Caco-2 (cell line): ENCODE measurements at regions not wholly inside any gene's neighbourhood (a gene's known extent, or its start where the extent isn't known, plus 50 kb on each side); places are given as distances from the start of the nearest gene placed in this dataset.

Experiments
- BruUV-seq: library from RNA; stranded (reverse); fragments of 400-500 nt; replicated peaks from 2 replicates; lab custom pipeline; 2021; lab: Mats Ljungman, UMichigan
- CTCF ChIA-PET: fragments of 300-600 bp; sonication (Branson Sonifier 250); formaldehyde crosslinking; loops from one replicate; lab custom pipeline; 2022; ENCODE audit warnings: antibody characterized with exemption; lab: Charles Lee
- POLR2A ChIA-PET: fragments of 300-600 bp; sonication (Branson Sonifier 250); formaldehyde crosslinking; loops from one replicate; lab custom pipeline; 2022; ENCODE audit warnings: antibody characterized with exemption; lab: Charles Lee
- DNase-seq, 2 experiments: peaks; one replicate each; pipeline versions ENCODE4 v3.0.0 to v3.0.0-alpha.2; 2020 to 2022
- H3K27me3 ChIP-seq: replicated peaks from 2 replicates; pipeline ENCODE4 v1.6.0; 2011; ENCODE audit warnings: low read length; ENCODE audit not compliant: control insufficient read depth, insufficient read depth
- H3K36me3 ChIP-seq: 2 replicates; pipeline ENCODE4 v1.5.1; 2011; ENCODE audit warnings: low read length; ENCODE audit not compliant: control insufficient read depth, insufficient read depth
- H3K4me1 ChIP-seq: fragments of 250-450 bp; sonication (Bioruptor Pico); 2 replicates; pipeline ENCODE4 v1.5.1; 2020; ENCODE audit warnings: mild to moderate bottlenecking
- H3K4me3 ChIP-seq: 2 replicates; pipeline ENCODE4 v1.5.1; 2011; ENCODE audit warnings: low read depth, mild to moderate bottlenecking, control low read depth, low read length
- H3K9me3 ChIP-seq: fragments of 250-450 bp; sonication (Bioruptor Pico); 2 replicates; pipeline ENCODE4 v1.5.1; 2020; ENCODE audit warnings: mild to moderate bottlenecking, moderate library complexity
- H3K27ac Mint-ChIP-seq: one replicate; pipeline ENCODE4 v1.8.0; 2022; ENCODE audit warnings: mixed read lengths; ENCODE audit not compliant: unreplicated experiment
- H3K27me3 Mint-ChIP-seq: one replicate; pipeline ENCODE4 v1.8.0; 2022; ENCODE audit warnings: mixed read lengths; ENCODE audit not compliant: insufficient read depth, unreplicated experiment
- H3K36me3 Mint-ChIP-seq: one replicate; pipeline ENCODE4 v1.8.0; 2022; ENCODE audit warnings: mild to moderate bottlenecking, mixed read lengths; ENCODE audit not compliant: insufficient read depth, unreplicated experiment
- H3K4me1 Mint-ChIP-seq: one replicate; pipeline ENCODE4 v1.8.0; 2022; ENCODE audit warnings: low read depth, mixed read lengths; ENCODE audit not compliant: unreplicated experiment
- H3K4me3 Mint-ChIP-seq: one replicate; pipeline ENCODE4 v1.8.0; 2022; ENCODE audit warnings: mild to moderate bottlenecking, moderate library complexity, mixed read lengths; ENCODE audit not compliant: unreplicated experiment
- H3K9me3 Mint-ChIP-seq: one replicate; pipeline ENCODE4 v1.8.0; 2022; ENCODE audit warnings: mixed read lengths; ENCODE audit not compliant: unreplicated experiment
- CTCF ChIP-seq, 2 experiments: fragments of 200-600 bp in 1 of 2; IDR thresholded peaks; 1 replicate in 1 of 2; 2 replicates in 1 of 2; pipeline versions ENCODE4 v1.5.1 to v1.8.0; 2011 to 2022; ENCODE audit warnings: antibody characterized with exemption in 1 of 2, control low read depth in 1 of 2, inconsistent platforms in 1 of 2, low read depth in 1 of 2, low read length in 1 of 2, mild to moderate bottlenecking in 1 of 2, moderate library complexity in 1 of 2; ENCODE audit not compliant: insufficient read depth in 1 of 2, severe bottlenecking in 1 of 2, unreplicated experiment in 1 of 2
- intact Hi-C: fragments of 100-400 bp; cut with micrococcal nuclease; formaldehyde crosslinking; loops from one replicate; pipeline ENCODE4 v1.10.0; 2022; ENCODE audit not compliant: unreplicated experiment

- ChIA-PET POLR2A (no interaction called here), CTCF (no interaction called here)
- H3K4me1 Mint-ChIP-seq = no peaks in the 10 kb centered on the region
- Histone ChIP-seq H3K27me3 (no peaks in the 10 kb centered on the region), H3K4me1 (no peaks in the 10 kb centered on the region), H3K4me3 (no peak overlapping the region), H3K9me3 (no peaks in the 10 kb centered on the region), H3K36me3 (no peaks in the 10 kb centered on the region)
- no TSS peak for BruUV-seq
- intact Hi-C loops = no loop called here
- H3K27ac Mint-ChIP-seq = no peak overlapping the region
- no peaks in the 10 kb centered on the region for H3K36me3 Mint-ChIP-seq
- H3K9me3 Mint-ChIP-seq = no peaks in the 10 kb centered on the region
- DNase-seq = no peak
- H3K27me3 Mint-ChIP-seq = no peaks in the 10 kb centered on the region
- TF ChIP-seq CTCF (IDR thresholded peaks at IDR 0.05; ENCODE audit: insufficient read depth in 1 of 2, low read depth in 1 of 2, low read length in 1 of 2, severe bottlenecking in 1 of 2, unreplicated experiment in 1 of 2) = no peak
- no peak overlapping the region for H3K4me3 Mint-ChIP-seq
Measured at GRCh38 chr4:189131118-189131517, 809.6 kb upstream of the FRG1 start.

- POLR2A ChIA-PET = no interaction called here
- DNase-seq = no peak
- H3K9me3 ChIP-seq = no peaks in the 10 kb centered on the region
- no peaks in the 10 kb centered on the region for H3K36me3 ChIP-seq
- CTCF ChIA-PET = no interaction called here
- intact Hi-C loops = no loop called here
- H3K27me3 ChIP-seq = no peaks in the 10 kb centered on the region
- Mint-ChIP-seq H3K27ac (no peak overlapping the region), H3K36me3 (no peaks in the 10 kb centered on the region), H3K9me3 (no peaks in the 10 kb centered on the region), H3K4me1 (no peaks in the 10 kb centered on the region), H3K27me3 (no peaks in the 10 kb centered on the region), H3K4me3 (no peak overlapping the region)
- no peaks in the 10 kb centered on the region for H3K4me1 ChIP-seq
- no peak overlapping the region for H3K4me3 ChIP-seq
- no peak for TF ChIP-seq CTCF (IDR thresholded peaks at IDR 0.05; ENCODE audit: insufficient read depth in 1 of 2, low read depth in 1 of 2, low read length in 1 of 2, severe bottlenecking in 1 of 2, unreplicated experiment in 1 of 2)
- BruUV-seq = no TSS peak
Measured at GRCh38 chr4:189136462-189136861, 804.2 kb upstream of the FRG1 start.

- intact Hi-C loops = no loop called here
- H3K27ac Mint-ChIP-seq = no peak overlapping the region
- ChIA-PET POLR2A (no interaction called here), CTCF (no interaction called here)
- no TSS peak for BruUV-seq
- H3K9me3 Mint-ChIP-seq = no peaks in the 10 kb centered on the region
- Histone ChIP-seq H3K4me1 (no peaks in the 10 kb centered on the region), H3K9me3 (no peaks in the 10 kb centered on the region), H3K36me3 (no peaks in the 10 kb centered on the region), H3K27me3 (no peaks in the 10 kb centered on the region), H3K4me3 (no peak overlapping the region)
- no peak for DNase-seq
- H3K36me3 Mint-ChIP-seq = no peaks in the 10 kb centered on the region
- no peak for TF ChIP-seq CTCF (IDR thresholded peaks at IDR 0.05; ENCODE audit: insufficient read depth in 1 of 2, low read depth in 1 of 2, low read length in 1 of 2, severe bottlenecking in 1 of 2, unreplicated experiment in 1 of 2)
- no peaks in the 10 kb centered on the region for H3K27me3 Mint-ChIP-seq
- no peaks in the 10 kb centered on the region for H3K4me1 Mint-ChIP-seq
- no peak overlapping the region for H3K4me3 Mint-ChIP-seq
Measured at GRCh38 chr4:189143263-189143952, 797.3 kb upstream of the FRG1 start.
